OCI-LY1 (cell line): ENCODE measurements at regions not wholly inside any gene's neighbourhood (a gene's known extent, or its start where the extent isn't known, plus 50 kb on each side); places are given as distances from the start of the nearest gene placed in this dataset.

Experiments used
- H2AFZ ChIP-seq: fragments of 200-600 bp; sonication (generic), shearing (Covaris generic); 2 replicates; pipeline ENCODE4 v1.6.0; 2014; ENCODE audit warnings: antibody characterized with exemption, mild to moderate bottlenecking, low read length
- H3F3A ChIP-seq: fragments of 200-600 bp; sonication (generic), shearing (Covaris generic); 2 replicates; pipeline ENCODE4 v1.6.0; 2014; ENCODE audit warnings: mild to moderate bottlenecking, antibody characterized with exemption, low read length, moderate library complexity; ENCODE audit not compliant: insufficient read depth
- H3K27ac ChIP-seq: fragments of 200-600 bp; sonication (generic); 2 replicates; pipeline ENCODE4 v1.5.1; 2014; ENCODE audit warnings: low read length, mixed run types, mild to moderate bottlenecking, low read depth; ENCODE audit not compliant: poor library complexity, severe bottlenecking
- H3K27me3 ChIP-seq: fragments of 200-600 bp; sonication (generic); 2 replicates; pipeline ENCODE4 v1.6.0; 2014; ENCODE audit warnings: antibody characterized with exemption, mild to moderate bottlenecking, low read length, moderate library complexity; ENCODE audit not compliant: insufficient read depth
- H3K36me3 ChIP-seq: fragments of 200-600 bp; sonication (generic); 2 replicates; pipeline ENCODE4 v1.6.1; 2014; ENCODE audit warnings: mild to moderate bottlenecking, antibody characterized with exemption, low read length, moderate library complexity, mixed read lengths; ENCODE audit not compliant: insufficient read depth
- H3K4me1 ChIP-seq: fragments of 200-600 bp; sonication (generic); 2 replicates; pipeline ENCODE4 v1.5.1; 2014; ENCODE audit warnings: mild to moderate bottlenecking, low read length, moderate library complexity; ENCODE audit not compliant: insufficient read depth, severe bottlenecking
- H3K4me2 ChIP-seq: fragments of 200-600 bp; sonication (generic), shearing (Covaris generic); 2 replicates; pipeline ENCODE4 v1.6.1; 2014; ENCODE audit warnings: low read length
- H3K4me3 ChIP-seq: fragments of 200-600 bp; sonication (generic); 2 replicates; pipeline ENCODE4 v1.5.1; 2014; ENCODE audit warnings: low read length, low read depth, mild to moderate bottlenecking, mixed read lengths; ENCODE audit not compliant: poor library complexity, severe bottlenecking
- H3K79me2 ChIP-seq: fragments of 200-600 bp; shearing (Covaris generic); 2 replicates; pipeline ENCODE4 v1.6.1; 2016; ENCODE audit warnings: mixed run types, low read length, mixed read lengths; ENCODE audit not compliant: insufficient read depth
- H3K9ac ChIP-seq: fragments of 200-600 bp; sonication (generic), shearing (Covaris generic); 2 replicates; pipeline ENCODE4 v1.6.1; 2014; ENCODE audit warnings: mild to moderate bottlenecking, low read length, mixed read lengths
- H3K9me2 ChIP-seq: fragments of 200-600 bp; sonication (generic), shearing (Covaris generic); 2 replicates; pipeline ENCODE4 v1.6.1; 2014; ENCODE audit warnings: low read depth, mild to moderate bottlenecking, low read length, mixed read lengths
- H3K9me3 ChIP-seq: fragments of 200-600 bp; shearing (Covaris generic); 2 replicates; pipeline ENCODE4 v1.6.1; 2014; ENCODE audit warnings: low read length, mixed read lengths
- H4K20me1 ChIP-seq: fragments of 200-600 bp; sonication (generic), shearing (Covaris generic); 2 replicates; pipeline ENCODE4 v1.6.0; 2016; ENCODE audit warnings: mild to moderate bottlenecking, low read length; ENCODE audit not compliant: insufficient read depth
- EZH2 ChIP-seq: fragments of 200-600 bp; sonication (generic), shearing (Covaris generic); IDR thresholded peaks from 2 replicates; pipeline ENCODE4 v1.8.0; 2017; ENCODE audit warnings: borderline replicate concordance, mixed run types, mild to moderate bottlenecking, antibody characterized with exemption, low read length, moderate library complexity, mixed read lengths
- TF ChIP-seq, protein P1 (sequence below): fragments of 200-600 bp; sonication (generic), shearing (Covaris generic); IDR thresholded peaks from 2 replicates; pipeline ENCODE4 v1.5.1; 2017; ENCODE audit warnings: mild to moderate bottlenecking, antibody characterized with exemption, low read length, moderate library complexity, mixed read lengths

DNA sequence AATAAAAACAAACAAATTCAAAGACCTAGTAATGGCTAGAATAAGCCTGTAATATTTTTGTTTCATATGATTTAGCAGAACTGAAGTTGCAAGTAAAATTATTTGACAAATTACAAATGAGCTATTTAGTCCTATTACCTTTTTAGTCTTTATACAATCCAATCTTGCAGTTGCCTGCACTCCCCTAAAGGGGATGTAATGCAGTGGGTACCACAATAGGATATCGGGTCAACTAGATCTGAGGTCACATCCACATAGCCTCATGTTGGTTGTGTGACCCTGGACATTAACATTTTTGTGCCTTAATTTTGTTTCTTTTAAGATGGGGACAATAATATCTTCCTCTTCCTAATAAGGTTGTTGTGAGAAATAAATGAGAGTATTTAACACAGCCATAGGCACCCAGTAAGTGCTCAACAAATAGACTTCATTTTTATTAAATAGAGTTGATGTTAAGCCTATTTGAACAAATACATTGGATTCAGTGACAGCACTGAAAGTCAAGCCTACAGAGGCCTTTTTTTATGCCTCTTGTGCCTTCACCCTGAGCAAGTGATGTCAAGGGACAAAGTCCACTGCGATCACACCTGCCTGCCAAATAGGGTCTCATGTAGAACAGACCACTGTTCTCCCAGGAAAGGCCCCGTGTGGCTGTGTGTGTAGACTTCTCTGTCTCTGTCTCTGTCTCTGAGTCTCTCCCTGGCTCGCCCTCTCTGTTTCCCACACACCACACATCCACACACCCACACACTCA lies 124.8 kb downstream of the EVX1 start:
- Histone ChIP-seq H3K27me3 (no peaks in the 10 kb centered on the region), H3K27ac (no peak overlapping the region), H3K79me2 (no peaks in the 10 kb centered on the region), H3F3A (no peaks in the 10 kb centered on the region), H3K4me2 (no peak overlapping the region), H3K9me3 (no peaks in the 10 kb centered on the region), H4K20me1 (no peaks in the 10 kb centered on the region), H3K4me3 (no peak overlapping the region), H2AFZ (no peak overlapping the region), H3K36me3 (no peaks in the 10 kb centered on the region), H3K4me1 (no peaks in the 10 kb centered on the region), H3K9ac (no peak overlapping the region), H3K9me2 (no peaks in the 10 kb centered on the region)
- no peak for TF ChIP-seq EZH2
- TF ChIP-seq, protein P1, sequence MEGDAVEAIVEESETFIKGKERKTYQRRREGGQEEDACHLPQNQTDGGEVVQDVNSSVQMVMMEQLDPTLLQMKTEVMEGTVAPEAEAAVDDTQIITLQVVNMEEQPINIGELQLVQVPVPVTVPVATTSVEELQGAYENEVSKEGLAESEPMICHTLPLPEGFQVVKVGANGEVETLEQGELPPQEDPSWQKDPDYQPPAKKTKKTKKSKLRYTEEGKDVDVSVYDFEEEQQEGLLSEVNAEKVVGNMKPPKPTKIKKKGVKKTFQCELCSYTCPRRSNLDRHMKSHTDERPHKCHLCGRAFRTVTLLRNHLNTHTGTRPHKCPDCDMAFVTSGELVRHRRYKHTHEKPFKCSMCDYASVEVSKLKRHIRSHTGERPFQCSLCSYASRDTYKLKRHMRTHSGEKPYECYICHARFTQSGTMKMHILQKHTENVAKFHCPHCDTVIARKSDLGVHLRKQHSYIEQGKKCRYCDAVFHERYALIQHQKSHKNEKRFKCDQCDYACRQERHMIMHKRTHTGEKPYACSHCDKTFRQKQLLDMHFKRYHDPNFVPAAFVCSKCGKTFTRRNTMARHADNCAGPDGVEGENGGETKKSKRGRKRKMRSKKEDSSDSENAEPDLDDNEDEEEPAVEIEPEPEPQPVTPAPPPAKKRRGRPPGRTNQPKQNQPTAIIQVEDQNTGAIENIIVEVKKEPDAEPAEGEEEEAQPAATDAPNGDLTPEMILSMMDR = no peak

DNA sequence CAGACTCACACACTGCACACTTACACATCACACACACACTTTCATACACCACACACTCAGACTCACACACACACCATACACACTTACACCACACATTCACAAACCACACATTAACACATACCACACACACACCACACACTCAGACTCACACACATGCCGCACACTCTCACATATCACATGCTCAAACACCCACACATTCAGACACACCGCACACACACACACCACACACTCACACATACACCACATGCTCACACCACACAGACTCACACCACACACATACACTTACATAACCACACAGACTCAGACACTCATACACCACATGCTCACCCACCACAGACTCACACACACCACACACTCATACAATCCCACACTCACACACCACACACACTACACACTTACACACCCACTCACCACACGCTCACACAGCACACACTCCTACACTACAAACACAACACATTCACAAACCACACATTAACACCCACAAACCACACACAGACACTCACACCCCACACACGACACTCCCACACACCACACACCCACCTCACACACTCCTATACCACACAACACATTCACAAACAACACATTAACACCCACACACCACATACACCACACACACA lies 125.4 kb downstream of the EVX1 start:
- Histone ChIP-seq H3F3A (no peaks in the 10 kb centered on the region), H3K27me3 (no peaks in the 10 kb centered on the region), H3K4me1 (no peaks in the 10 kb centered on the region), H3K36me3 (no peaks in the 10 kb centered on the region), H3K9me2 (no peaks in the 10 kb centered on the region), H3K4me3 (no peak overlapping the region), H3K27ac (no peak overlapping the region), H3K4me2 (no peak overlapping the region), H4K20me1 (no peaks in the 10 kb centered on the region), H3K9ac (no peak overlapping the region), H3K9me3 (no peaks in the 10 kb centered on the region), H2AFZ (no peak overlapping the region), H3K79me2 (no peaks in the 10 kb centered on the region)
- TF ChIP-seq, protein P1 = no peak
- TF ChIP-seq EZH2 = no peak

DNA sequence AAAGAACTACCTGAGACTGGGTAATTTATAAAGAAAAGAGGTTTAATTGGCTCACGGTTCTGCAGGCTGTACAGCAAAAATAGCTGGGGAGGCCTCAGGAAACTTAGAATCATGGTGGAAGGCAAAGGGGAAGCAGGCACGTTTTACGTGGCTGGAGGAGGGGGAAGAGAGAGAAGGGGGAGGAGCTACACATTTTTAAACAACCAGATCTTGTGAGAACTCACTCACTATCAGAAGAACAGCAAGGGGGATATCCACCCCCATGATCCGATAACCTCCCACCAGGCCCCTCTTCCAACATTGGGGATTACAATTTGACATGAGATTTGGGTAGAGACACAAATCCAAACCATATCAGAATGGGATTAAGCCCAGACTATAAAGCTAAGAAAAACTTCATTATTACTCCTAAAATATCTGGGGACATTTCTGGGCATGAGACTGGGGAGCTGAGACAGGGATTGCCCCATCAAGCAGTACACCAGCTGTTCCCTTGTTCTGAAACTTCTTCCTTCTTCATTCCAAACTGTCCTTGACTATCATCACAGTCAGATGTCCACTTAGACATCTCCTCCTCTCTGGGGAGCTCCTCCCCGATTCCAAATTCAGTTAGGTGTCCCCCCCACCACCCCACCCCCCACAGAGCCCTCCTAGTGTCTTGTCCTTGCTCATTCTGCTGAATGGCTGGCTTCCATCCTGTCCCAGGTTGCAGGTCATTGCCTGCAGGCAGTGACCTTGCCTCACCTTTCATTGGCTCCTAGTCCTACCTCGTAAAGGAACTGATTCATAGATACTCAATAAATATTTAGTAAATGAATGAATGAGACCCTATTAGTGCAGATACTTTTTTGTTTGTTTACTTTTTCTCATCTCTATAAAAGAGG lies 132.6 kb downstream of the EVX1 start:
- Histone ChIP-seq H3K27ac (no peak overlapping the region), H3K9me2 (no peaks in the 10 kb centered on the region), H3K4me3 (no peak overlapping the region), H3K27me3 (no peaks in the 10 kb centered on the region; the same call in 1 of the 2 replicates), H4K20me1 (no peaks in the 10 kb centered on the region), H2AFZ (no peak overlapping the region), H3F3A (no peaks in the 10 kb centered on the region), H3K4me2 (no peak overlapping the region), H3K9me3 (no peaks in the 10 kb centered on the region), H3K9ac (no peak overlapping the region), H3K36me3 (no peaks in the 10 kb centered on the region), H3K4me1 (no peaks in the 10 kb centered on the region), H3K79me2 (no peaks in the 10 kb centered on the region)
- TF ChIP-seq, protein P1 = no peak
- no peak for TF ChIP-seq EZH2
